ENCODE measurements at regions not wholly inside any gene's neighbourhood (a gene's known extent, or its start where the extent isn't known, plus 50 kb on each side); places are given as distances from the start of the nearest gene placed in this dataset.

DNA sequence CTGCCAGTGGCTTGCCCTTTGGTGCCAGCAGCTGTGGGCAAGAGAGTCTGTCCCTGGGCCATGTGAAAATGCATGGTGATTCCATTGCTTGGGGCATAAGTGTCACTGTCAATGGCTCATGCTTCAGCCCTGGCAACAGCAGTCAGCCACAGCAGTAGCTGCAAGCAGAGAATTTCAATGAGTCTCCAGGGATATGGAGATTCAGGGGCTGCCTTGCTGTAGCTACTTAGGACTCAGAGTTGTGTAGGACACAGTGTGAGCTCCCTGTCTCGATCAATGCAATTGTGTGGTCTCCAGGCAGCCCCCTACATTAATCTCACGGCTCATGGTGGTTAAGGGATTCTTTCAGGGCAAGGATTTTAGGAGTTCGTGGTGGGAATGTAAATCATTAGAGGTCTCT lies 126.3 kb upstream of the STARD3NL start:
- 81% methylated on average over 3 of the region's 3 CpGs for WGBS, 2 donors
- intact Hi-C loops (cut with DNase I): no loop called here
- ATAC-seq (no peak), DNase-seq (no peak)
- Histone ChIP-seq H3K9me3 (no peaks in the 10 kb centered on the region), H3K27ac (no peak overlapping the region), H3K4me1 (no peaks in the 10 kb centered on the region), H3K36me3 (replicated peaks in 1 of 2; ENCODE audit: insufficient read depth in 1 of 2, low read depth in 2 of 2) (no peaks in the 10 kb centered on the region), H3K27me3 (no peaks in the 10 kb centered on the region), H3K4me3 (no peak overlapping the region)
- TF ChIP-seq, protein P1, sequence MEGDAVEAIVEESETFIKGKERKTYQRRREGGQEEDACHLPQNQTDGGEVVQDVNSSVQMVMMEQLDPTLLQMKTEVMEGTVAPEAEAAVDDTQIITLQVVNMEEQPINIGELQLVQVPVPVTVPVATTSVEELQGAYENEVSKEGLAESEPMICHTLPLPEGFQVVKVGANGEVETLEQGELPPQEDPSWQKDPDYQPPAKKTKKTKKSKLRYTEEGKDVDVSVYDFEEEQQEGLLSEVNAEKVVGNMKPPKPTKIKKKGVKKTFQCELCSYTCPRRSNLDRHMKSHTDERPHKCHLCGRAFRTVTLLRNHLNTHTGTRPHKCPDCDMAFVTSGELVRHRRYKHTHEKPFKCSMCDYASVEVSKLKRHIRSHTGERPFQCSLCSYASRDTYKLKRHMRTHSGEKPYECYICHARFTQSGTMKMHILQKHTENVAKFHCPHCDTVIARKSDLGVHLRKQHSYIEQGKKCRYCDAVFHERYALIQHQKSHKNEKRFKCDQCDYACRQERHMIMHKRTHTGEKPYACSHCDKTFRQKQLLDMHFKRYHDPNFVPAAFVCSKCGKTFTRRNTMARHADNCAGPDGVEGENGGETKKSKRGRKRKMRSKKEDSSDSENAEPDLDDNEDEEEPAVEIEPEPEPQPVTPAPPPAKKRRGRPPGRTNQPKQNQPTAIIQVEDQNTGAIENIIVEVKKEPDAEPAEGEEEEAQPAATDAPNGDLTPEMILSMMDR (IDR thresholded peaks at IDR 0.05): no peak
- TF ChIP-seq POLR2A (IDR thresholded peaks at IDR 0.05): no peak

- no peaks in the 10 kb centered on the region for H3K4me1 ChIP-seq
- WGBS, 2 donors: 60 to 67% methylated on average over 2 of the region's 2 CpGs
- H3K9me3 ChIP-seq: no peaks in the 10 kb centered on the region
- no peak for TF ChIP-seq POLR2A (IDR thresholded peaks at IDR 0.05)
- TF ChIP-seq, protein P1 (IDR thresholded peaks at IDR 0.05): no peak
- H3K4me3 ChIP-seq: no peak overlapping the region
- ATAC-seq: no peak
- intact Hi-C loops (cut with DNase I): no loop called here
- DNase-seq: no peak
- H3K27ac ChIP-seq: no peak overlapping the region
- no peaks in the 10 kb centered on the region for H3K27me3 ChIP-seq
- H3K36me3 ChIP-seq (replicated peaks in 1 of 2; ENCODE audit: insufficient read depth in 1 of 2, low read depth in 2 of 2): no peaks in the 10 kb centered on the region
Observed at GRCh38 chr7:38052786-38053185, 125.3 kb upstream of the STARD3NL start.

- no peak for ATAC-seq
- no peak overlapping the region for H3K27ac ChIP-seq
- no peak for DNase-seq
- H3K9me3 ChIP-seq: no peaks in the 10 kb centered on the region
- H3K36me3 ChIP-seq (replicated peaks in 1 of 2; ENCODE audit: insufficient read depth in 1 of 2, low read depth in 2 of 2): no peaks in the 10 kb centered on the region
- no peak overlapping the region for H3K4me3 ChIP-seq
- 86 to 89% methylated on average over 3 of the region's 3 CpGs for WGBS, 2 donors
- intact Hi-C loops (cut with DNase I): no loop called here
- no peaks in the 10 kb centered on the region for H3K27me3 ChIP-seq
- no peak for TF ChIP-seq POLR2A (IDR thresholded peaks at IDR 0.05)
- TF ChIP-seq, protein P1 (IDR thresholded peaks at IDR 0.05): no peak
- no peaks in the 10 kb centered on the region for H3K4me1 ChIP-seq
Observed at GRCh38 chr7:38054199-38054598, 123.8 kb upstream of the STARD3NL start.

DNA sequence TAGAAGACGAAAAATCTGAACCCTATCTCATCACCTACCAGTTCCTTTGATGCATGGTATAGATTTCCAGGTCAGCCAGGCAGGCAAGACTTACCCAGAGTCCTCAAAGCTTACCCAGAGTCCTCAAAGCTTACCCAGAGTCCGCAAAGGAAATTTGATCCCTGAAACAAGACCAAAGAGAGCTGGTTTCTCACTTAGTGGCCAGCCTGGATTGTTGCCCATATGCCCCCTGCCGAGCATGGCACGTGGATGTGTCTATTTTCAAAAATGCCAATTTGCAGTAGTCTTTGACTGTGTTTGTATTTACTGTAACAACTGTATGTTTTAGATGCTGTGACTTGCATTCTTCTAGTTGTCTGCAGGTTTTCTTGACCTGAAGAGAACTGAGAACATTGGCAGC lies 120.2 kb upstream of the STARD3NL start:
- DNase-seq (no peak), ATAC-seq (no peak)
- WGBS, 2 donors: 74 to 75% methylated on average over 4 of the region's 4 CpGs

DNA sequence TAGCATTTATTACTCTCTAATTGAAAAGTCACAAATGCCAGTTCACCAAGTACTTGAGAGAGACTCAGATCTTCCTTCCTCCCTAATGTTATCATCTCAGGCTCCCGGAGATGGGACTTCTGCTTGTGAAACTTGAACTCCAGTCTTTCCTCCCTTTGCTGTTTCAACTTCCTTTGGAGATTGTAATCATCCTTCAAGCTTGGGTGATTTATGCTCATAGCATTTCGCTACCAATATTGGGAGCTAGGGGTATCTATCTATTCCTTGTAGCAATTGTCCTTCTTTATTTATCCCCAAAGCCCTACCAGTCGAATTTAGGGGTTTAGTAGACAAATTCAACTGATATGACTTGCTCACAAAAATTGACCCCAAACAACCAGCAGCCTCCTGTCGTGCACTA lies 117.9 kb upstream of the STARD3NL start:
- no peak overlapping the region for H3K27ac ChIP-seq
- no peak for TF ChIP-seq POLR2A (IDR thresholded peaks at IDR 0.05)
- TF ChIP-seq, protein P1 (IDR thresholded peaks at IDR 0.05): no peak
- DNase-seq (no peak), ATAC-seq (no peak)
- 66 to 77% methylated on average over 4 of the region's 4 CpGs for whole genome bisulfite sequencing, 2 donors
- intact Hi-C loops (cut with DNase I): no loop called here
- H3K36me3 ChIP-seq (replicated peaks in 1 of 2; ENCODE audit: insufficient read depth in 1 of 2, low read depth in 2 of 2): no peaks in the 10 kb centered on the region
- H3K4me1 ChIP-seq: no peaks in the 10 kb centered on the region
- no peaks in the 10 kb centered on the region for H3K9me3 ChIP-seq
- no peaks in the 10 kb centered on the region for H3K27me3 ChIP-seq
- no peak overlapping the region for H3K4me3 ChIP-seq

More for the DNA sequence above, 120.2 kb upstream of the STARD3NL start:
- no peak for TF ChIP-seq POLR2A (IDR thresholded peaks at IDR 0.05)
- TF ChIP-seq, protein P1 (IDR thresholded peaks at IDR 0.05): no peak
- Histone ChIP-seq H3K27me3 (no peaks in the 10 kb centered on the region), H3K4me1 (no peaks in the 10 kb centered on the region), H3K4me3 (no peak overlapping the region), H3K36me3 (replicated peaks in 1 of 2; ENCODE audit: insufficient read depth in 1 of 2, low read depth in 2 of 2) (no peaks in the 10 kb centered on the region), H3K9me3 (no peaks in the 10 kb centered on the region), H3K27ac (no peak overlapping the region)
- intact Hi-C loops (cut with DNase I): no loop called here

Data from body of pancreas (tissue), 4 donors.